ENCODE measurements at regions not wholly inside any gene's neighbourhood (a gene's known extent, or its start where the extent isn't known, plus 50 kb on each side); places are given as distances from the start of the nearest gene placed in this dataset.
A peak's percentile ranks its signal among the peaks of the same experiment; 100 is the strongest.
"Not testable (repeated sequence)": the region's sequence is repeated elsewhere in the genome, so short reads cannot be mapped to it uniquely, and the experiment has no call there.

GRCh38 chr3:160047876-160048275 is 59.2 kb downstream of the IL12A start:
- DNase-seq, result no peak

- DNase-seq, result no peak
These were observed 60.4 kb downstream of the IL12A start for GRCh38 chr3:160049038-160049437.

GRCh38 chr3:160049565-160049964 is 60.9 kb downstream of the IL12A start:
- no peak for DNase-seq

GRCh38 chr3:160049988-160050387 is 61.4 kb downstream of the IL12A start:
- no peak for DNase-seq

GRCh38 chr3:160052385-160053047 is 63.9 kb downstream of the IL12A start:
- DNase-seq, result no peak

- no peak for DNase-seq
These were observed 64.4 kb downstream of the IL12A start for GRCh38 chr3:160053048-160053391.

GRCh38 chr3:160054862-160055261 is 66.2 kb downstream of the IL12A start:
- not testable (repeated sequence) for DNase-seq

GRCh38 chr3:160055659-160056058 is 67.0 kb downstream of the IL12A start:
- no peak for DNase-seq

GRCh38 chr3:160057331-160057730 is 68.7 kb downstream of the IL12A start:
- DNase-seq, result no peak

- DNase-seq, result no peak
These were observed 71.9 kb downstream of the IL12A start for GRCh38 chr3:160060409-160061027.

GRCh38 chr3:160061525-160061924 is 72.9 kb downstream of the IL12A start:
- peak; percentile 7 for DNase-seq

- peak; percentile 10 for DNase-seq
These were observed 76.6 kb downstream of the IL12A start for GRCh38 chr3:160065282-160065681.

GRCh38 chr3:160065786-160066185 is 77.2 kb downstream of the IL12A start:
- no peak for DNase-seq

GRCh38 chr3:160069986-160070385 is 81.4 kb downstream of the IL12A start:
- no peak for DNase-seq

GRCh38 chr3:160076519-160076918 is 87.9 kb downstream of the IL12A start:
- no peak for DNase-seq

GRCh38 chr3:160078533-160078932 is 89.9 kb downstream of the IL12A start:
- DNase-seq, result no peak

- DNase-seq, result peak; percentile 3
These were observed 93.4 kb downstream of the IL12A start for GRCh38 chr3:160081958-160082533.

GRCh38 chr3:160084998-160085397 is 96.4 kb downstream of the IL12A start:
- no peak for DNase-seq

GRCh38 chr3:160088492-160089137 is 100.0 kb downstream of the IL12A start:
- no peak for DNase-seq

- DNase-seq, result no peak
These were observed 102.0 kb downstream of the IL12A start for GRCh38 chr3:160090653-160091052.

- no peak for DNase-seq
These were observed 102.8 kb downstream of the IL12A start for GRCh38 chr3:160091441-160091840.

GRCh38 chr3:160092760-160093159 is 104.1 kb downstream of the IL12A start:
- no peak for DNase-seq

GRCh38 chr3:160094562-160094961 is 105.9 kb downstream of the IL12A start:
- no peak for DNase-seq

GRCh38 chr3:160097478-160097877 is 108.8 kb downstream of the IL12A start:
- DNase-seq, result no peak
